Endodermal cell (in vitro differentiated cells): ENCODE measurements at regions not wholly inside any gene's neighbourhood (a gene's known extent, or its start where the extent isn't known, plus 50 kb on each side); places are given as distances from the start of the nearest gene placed in this dataset.

Experiments
- DNase-seq: peaks from one replicate; pipeline ENCODE4 v3.0.0-alpha.2; 2017
- H3K27ac ChIP-seq: 2 replicates; pipeline ENCODE4 v1.5.1; 2013; ENCODE audit warnings: mild to moderate bottlenecking, low read depth, low read length, moderate library complexity
- H3K27me3 ChIP-seq: 2 replicates; pipeline ENCODE4 v1.6.1; 2013; ENCODE audit warnings: mild to moderate bottlenecking, low read length, moderate library complexity; ENCODE audit not compliant: insufficient read depth, control insufficient read depth, poor library complexity, severe bottlenecking
- H3K36me3 ChIP-seq: 2 replicates; pipeline ENCODE4 v1.7.0; 2013; ENCODE audit warnings: mild to moderate bottlenecking, low read length, moderate library complexity; ENCODE audit not compliant: control insufficient read depth, insufficient read depth
- H3K4me1 ChIP-seq: one replicate; pipeline ENCODE4 v1.7.0; 2013; ENCODE audit warnings: low read length; ENCODE audit not compliant: control insufficient read depth, insufficient read depth
- H3K4me3 ChIP-seq: 2 replicates; pipeline ENCODE4 v1.5.1; 2013; ENCODE audit warnings: mild to moderate bottlenecking, low read length, moderate library complexity
- H3K9ac ChIP-seq: 2 replicates; pipeline ENCODE4 v1.6.1; 2013; ENCODE audit warnings: mild to moderate bottlenecking, low read length, moderate library complexity; ENCODE audit not compliant: poor library complexity, severe bottlenecking; ENCODE audit errors: extremely low read depth
- H3K9me3 ChIP-seq: 2 replicates; pipeline ENCODE4 v1.6.1; 2013; ENCODE audit warnings: mild to moderate bottlenecking, low read length, moderate library complexity; ENCODE audit not compliant: control insufficient read depth
- H3K27ac Mint-ChIP-seq: 2 replicates; pipeline ENCODE4 v1.8.0; 2020; ENCODE audit warnings: mixed read lengths
- H3K27me3 Mint-ChIP-seq: 2 replicates; pipeline ENCODE4 v1.8.0; 2021; ENCODE audit warnings: mild to moderate bottlenecking, mixed read lengths; ENCODE audit not compliant: insufficient read depth
- H3K36me3 Mint-ChIP-seq: 2 replicates; pipeline ENCODE4 v1.8.0; 2020; ENCODE audit warnings: low read depth, mixed read lengths
- H3K4me1 Mint-ChIP-seq: 2 replicates; pipeline ENCODE4 v1.8.0; 2020; ENCODE audit warnings: mixed read lengths
- H3K4me3 Mint-ChIP-seq: 2 replicates; pipeline ENCODE4 v1.8.0; 2020; ENCODE audit warnings: mild to moderate bottlenecking, moderate library complexity, mixed read lengths
- H3K9me3 Mint-ChIP-seq: 2 replicates; pipeline ENCODE4 v1.8.0; 2020; ENCODE audit warnings: mild to moderate bottlenecking, mixed read lengths
- CTCF ChIP-seq: fragments of 200-600 bp; sonication (generic); conservative IDR thresholded peaks from 2 replicates; pipeline ENCODE4 v1.5.0; 2021; ENCODE audit warnings: antibody characterized with exemption, mild to moderate bottlenecking
- WGBS, 2 experiments: methylation state at CpG; one replicate each; pipeline versions ENCODE4 v1.1.5 to v1.1.7; 2013; ENCODE audit warnings: missing lambda C conversion rate in 2 of 2, mixed read lengths in 1 of 2; ENCODE audit not compliant: insufficient coverage in 1 of 2, insufficient read length in 1 of 2; 5-methylcytosine and 5-hydroxymethylcytosine counted together

DNA sequence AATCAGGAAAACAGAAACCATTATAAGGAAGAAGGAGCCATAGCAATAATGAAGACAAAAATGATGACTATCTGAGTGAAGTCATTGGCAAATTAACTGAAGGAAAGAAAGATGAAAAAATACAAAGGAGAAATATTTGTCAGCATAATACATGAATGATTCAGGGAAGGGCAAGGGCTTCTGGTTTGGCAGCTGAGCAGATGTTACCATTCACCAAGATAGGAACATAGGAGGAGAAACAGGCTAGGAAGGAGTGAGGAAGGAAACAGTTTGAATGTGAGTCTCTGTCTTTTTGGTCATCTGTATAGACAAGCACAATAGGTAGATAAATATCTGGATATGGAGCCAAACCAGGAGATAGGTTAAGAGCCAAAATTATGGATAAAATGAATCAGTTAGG lies 296.0 kb downstream of the ISL1 start:
- no peak for DNase-seq
- Mint-ChIP-seq H3K27ac (no peak overlapping the region), H3K4me3 (no peak overlapping the region)

GRCh38 chr5:51684794-51685355 lies 301.6 kb downstream of the ISL1 start:
- no peaks in the 10 kb centered on the region for H3K4me1 ChIP-seq
- H3K36me3 Mint-ChIP-seq = no peaks in the 10 kb centered on the region
- no peak overlapping the region for H3K27ac Mint-ChIP-seq
- peak; percentile 61 for TF ChIP-seq CTCF
- H3K36me3 ChIP-seq = no peaks in the 10 kb centered on the region
- H3K9me3 Mint-ChIP-seq = peaks cover 5% of the 10 kb centered on the region
- H3K4me3 ChIP-seq = no peak overlapping the region
- no peak overlapping the region for H3K4me3 Mint-ChIP-seq
- WGBS, 2 experiments = 100% methylated on average over 2 of the region's 2 CpGs; no CpG with 5 or more reads in 1 of the 2 experiments
- H3K27me3 ChIP-seq = peaks cover 5% of the 10 kb centered on the region
- DNase-seq = no peak
- no peak overlapping the region for H3K9ac ChIP-seq
- H3K27me3 Mint-ChIP-seq = no peaks in the 10 kb centered on the region
- H3K27ac ChIP-seq = no peak overlapping the region
- H3K4me1 Mint-ChIP-seq = no peaks in the 10 kb centered on the region
- H3K9me3 ChIP-seq = no peaks in the 10 kb centered on the region

More for the DNA sequence above, 296.0 kb downstream of the ISL1 start:
- no peaks in the 10 kb centered on the region for H3K36me3 ChIP-seq
- no peaks in the 10 kb centered on the region for H3K4me1 ChIP-seq
- no peak overlapping the region for H3K4me3 ChIP-seq
- TF ChIP-seq CTCF = no peak
- Mint-ChIP-seq H3K9me3 (no peaks in the 10 kb centered on the region), H3K36me3 (no peaks in the 10 kb centered on the region), H3K4me1 (no peaks in the 10 kb centered on the region), H3K27me3 (no peaks in the 10 kb centered on the region)
- H3K27me3 ChIP-seq = peaks cover 5% of the 10 kb centered on the region
- no peaks in the 10 kb centered on the region for H3K9me3 ChIP-seq
- no peak overlapping the region for H3K9ac ChIP-seq
- H3K27ac ChIP-seq = no peak overlapping the region

DNA sequence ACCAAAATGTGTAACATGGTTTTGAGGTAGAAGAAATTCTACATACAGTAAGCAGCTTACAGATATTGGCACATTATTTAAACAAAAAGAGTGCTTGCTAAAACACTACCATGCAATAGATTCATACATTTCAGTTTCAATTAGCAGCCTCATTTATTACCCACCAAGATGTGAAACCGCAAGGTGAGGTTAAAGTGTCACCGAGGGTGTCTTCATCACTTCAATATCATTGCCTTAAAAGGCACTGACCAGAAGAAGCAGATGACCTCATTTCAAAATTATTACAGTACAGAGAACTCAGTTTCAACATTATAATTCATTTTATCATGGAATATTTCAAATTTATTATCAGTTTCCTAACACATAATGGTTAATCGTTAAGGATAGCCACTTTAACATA lies 302.2 kb downstream of the ISL1 start:
- Mint-ChIP-seq H3K27ac (no peak overlapping the region), H3K9me3 (peaks cover 5% of the 10 kb centered on the region), H3K4me3 (no peak overlapping the region), H3K4me1 (no peaks in the 10 kb centered on the region), H3K27me3 (no peaks in the 10 kb centered on the region), H3K36me3 (no peaks in the 10 kb centered on the region)
- H3K9ac ChIP-seq = no peak overlapping the region
- no peak for DNase-seq
- H3K27me3 ChIP-seq = peaks cover 5% of the 10 kb centered on the region
- 94 to 100% methylated on average over 1 to 3 of the region's 3 CpGs for WGBS, 2 experiments
- TF ChIP-seq CTCF = no peak
- H3K4me3 ChIP-seq = no peak overlapping the region
- no peaks in the 10 kb centered on the region for H3K9me3 ChIP-seq
- no peaks in the 10 kb centered on the region for H3K36me3 ChIP-seq
- no peak overlapping the region for H3K27ac ChIP-seq
- no peaks in the 10 kb centered on the region for H3K4me1 ChIP-seq
